Tibial artery (tissue), 4 donors: ENCODE measurements at regions not wholly inside any gene's neighbourhood (a gene's known extent, or its start where the extent isn't known, plus 50 kb on each side); places are given as distances from the start of the nearest gene placed in this dataset.

ENCODE experiments used
- DNase-seq, 2 donors: peaks; one replicate each; pipeline ENCODE4 v3.0.0-alpha.2; 2019
- H3K27ac ChIP-seq, 2 donors: fragments of 200-600 bp; sonication (generic) in 1 of 2; 1 replicate in 1 of 2; 2 replicates in 1 of 2; pipeline ENCODE4 v1.5.1; 2018 to 2019; ENCODE audit warnings: mild to moderate bottlenecking in 1 of 2
- H3K27me3 ChIP-seq, 2 donors: fragments of 200-600 bp; sonication (generic) in 1 of 2; one replicate each; pipeline versions ENCODE4 v1.5.1 to v1.6.0; 2016 to 2019
- H3K36me3 ChIP-seq, 3 donors: fragments of 200-600 bp; sonication (generic) in 2 of 3; one replicate each; pipeline ENCODE4 v1.5.1; 2016 to 2019; ENCODE audit warnings: mild to moderate bottlenecking in 2 of 3
- H3K4me1 ChIP-seq, 4 donors: fragments of 200-600 bp; sonication (generic) in 2 of 4; 1 replicate in 3 of 4; 2 replicates in 1 of 4; pipeline ENCODE4 v1.5.1; 2016 to 2019
- H3K4me3 ChIP-seq, 2 donors: fragments of 200-600 bp; sonication (generic) in 1 of 2; 1 replicate in 1 of 2; 2 replicates in 1 of 2; pipeline ENCODE4 v1.5.1; 2018 to 2019; ENCODE audit warnings: mild to moderate bottlenecking in 2 of 2
- H3K9me3 ChIP-seq, 3 donors: fragments of 200-600 bp; sonication (generic) in 1 of 3; one replicate each; pipeline ENCODE4 v1.5.1; 2016 to 2019
- intact Hi-C: fragments of 100-400 bp; cut with DNase I; formaldehyde crosslinking; loops from one replicate; pipeline ENCODE4 v1.15.0; 2023; ENCODE audit warnings: low total_unique reads
- TF ChIP-seq, protein P1 (sequence below), 2 experiments: fragments of 200-600 bp in 1 of 2; fragments of 450-650 bp in 1 of 2; IDR thresholded peaks; one replicate each; pipeline ENCODE4 v1.5.1; 2017 to 2019; ENCODE audit warnings: antibody characterized with exemption in 2 of 2, mild to moderate bottlenecking in 1 of 2, moderate library complexity in 1 of 2

DNA sequence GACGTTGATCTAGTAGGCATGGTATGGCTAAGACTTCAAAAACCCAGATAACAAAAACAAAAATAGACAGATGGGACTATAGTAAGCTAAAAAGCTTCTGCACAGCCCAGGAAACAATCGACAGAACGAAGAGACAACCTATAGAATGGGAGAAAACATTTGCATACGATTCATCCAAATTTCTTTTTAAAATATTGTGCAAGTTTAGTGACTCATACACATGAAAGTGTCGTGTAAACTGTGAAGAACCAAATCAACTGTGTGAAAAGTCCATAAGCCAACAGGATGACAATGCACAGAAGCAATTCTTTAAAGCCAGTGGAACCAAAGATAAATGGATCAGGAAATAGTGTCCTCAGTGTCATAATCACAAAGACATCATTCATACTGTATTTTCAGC lies 671.1 kb downstream of the RNF144A start:
- H3K9me3 ChIP-seq: no peaks in the 10 kb centered on the region
- TF ChIP-seq, protein P1, sequence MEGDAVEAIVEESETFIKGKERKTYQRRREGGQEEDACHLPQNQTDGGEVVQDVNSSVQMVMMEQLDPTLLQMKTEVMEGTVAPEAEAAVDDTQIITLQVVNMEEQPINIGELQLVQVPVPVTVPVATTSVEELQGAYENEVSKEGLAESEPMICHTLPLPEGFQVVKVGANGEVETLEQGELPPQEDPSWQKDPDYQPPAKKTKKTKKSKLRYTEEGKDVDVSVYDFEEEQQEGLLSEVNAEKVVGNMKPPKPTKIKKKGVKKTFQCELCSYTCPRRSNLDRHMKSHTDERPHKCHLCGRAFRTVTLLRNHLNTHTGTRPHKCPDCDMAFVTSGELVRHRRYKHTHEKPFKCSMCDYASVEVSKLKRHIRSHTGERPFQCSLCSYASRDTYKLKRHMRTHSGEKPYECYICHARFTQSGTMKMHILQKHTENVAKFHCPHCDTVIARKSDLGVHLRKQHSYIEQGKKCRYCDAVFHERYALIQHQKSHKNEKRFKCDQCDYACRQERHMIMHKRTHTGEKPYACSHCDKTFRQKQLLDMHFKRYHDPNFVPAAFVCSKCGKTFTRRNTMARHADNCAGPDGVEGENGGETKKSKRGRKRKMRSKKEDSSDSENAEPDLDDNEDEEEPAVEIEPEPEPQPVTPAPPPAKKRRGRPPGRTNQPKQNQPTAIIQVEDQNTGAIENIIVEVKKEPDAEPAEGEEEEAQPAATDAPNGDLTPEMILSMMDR (IDR thresholded peaks at IDR 0.05): no peak
- H3K4me1 ChIP-seq: no peaks in the 10 kb centered on the region
- intact Hi-C loops: no loop called here
- H3K36me3 ChIP-seq: no peaks in the 10 kb centered on the region
- no peak overlapping the region for H3K4me3 ChIP-seq
- DNase-seq: no peak
- no peak overlapping the region for H3K27ac ChIP-seq
- H3K27me3 ChIP-seq: no peaks in the 10 kb centered on the region

DNA sequence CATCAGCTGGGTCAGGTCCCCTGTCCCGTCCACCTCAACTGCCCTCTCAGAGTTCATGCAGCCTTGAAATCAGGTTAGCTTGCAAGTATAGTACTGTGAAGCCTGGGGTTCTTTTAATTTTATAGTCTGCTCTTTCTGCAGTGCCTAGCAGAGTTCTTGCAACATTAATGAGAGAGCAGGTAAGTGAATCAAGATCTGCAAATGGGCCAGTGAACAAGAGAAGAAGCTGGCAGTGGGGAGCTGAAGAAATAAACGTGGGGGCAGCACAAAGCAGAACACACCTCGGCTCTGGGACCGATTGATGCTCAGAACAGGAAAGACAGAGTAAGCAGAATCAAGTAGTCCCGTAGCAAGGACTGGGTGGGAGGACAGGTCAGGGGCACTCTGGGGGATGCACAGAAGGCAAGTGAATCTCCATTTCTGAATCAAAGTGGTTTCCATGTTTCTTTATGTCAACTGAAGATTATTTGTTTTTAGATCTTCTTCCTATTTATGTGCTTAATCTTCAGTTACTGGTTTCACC lies 675.5 kb downstream of the RNF144A start:
- TF ChIP-seq, protein P1 (IDR thresholded peaks at IDR 0.05): no peak
- no peak overlapping the region for H3K4me3 ChIP-seq
- no peak overlapping the region for H3K27ac ChIP-seq
- intact Hi-C loops: no loop called here
- H3K4me1 ChIP-seq: no peaks in the 10 kb centered on the region
- H3K36me3 ChIP-seq: no peaks in the 10 kb centered on the region
- H3K9me3 ChIP-seq: no peaks in the 10 kb centered on the region
- no peaks in the 10 kb centered on the region for H3K27me3 ChIP-seq
- no peak for DNase-seq

DNA sequence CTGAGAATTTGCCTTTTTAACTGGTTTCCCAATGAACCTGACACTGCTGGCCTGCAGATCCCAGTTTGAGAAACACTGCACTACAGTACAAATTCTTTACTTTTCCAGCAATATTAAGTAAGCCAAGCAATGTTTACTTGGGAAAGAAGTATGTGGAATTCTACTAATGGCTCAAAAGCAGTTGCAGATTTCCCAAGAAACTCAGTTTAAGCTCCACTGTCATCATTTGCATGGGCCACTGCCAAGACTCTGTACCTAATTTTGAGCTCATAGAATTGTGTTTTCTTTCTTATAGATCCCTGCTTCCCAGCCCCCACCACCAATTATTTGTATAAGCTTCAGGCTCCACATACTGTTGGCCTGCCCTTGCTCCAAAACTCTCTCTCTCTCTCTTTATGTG lies 676.1 kb downstream of the RNF144A start:
- no peaks in the 10 kb centered on the region for H3K36me3 ChIP-seq
- TF ChIP-seq, protein P1 (IDR thresholded peaks at IDR 0.05): no peak
- H3K27ac ChIP-seq: no peak overlapping the region
- DNase-seq: no peak
- H3K27me3 ChIP-seq: no peaks in the 10 kb centered on the region
- no peak overlapping the region for H3K4me3 ChIP-seq
- intact Hi-C loops: no loop called here
- no peaks in the 10 kb centered on the region for H3K4me1 ChIP-seq
- no peaks in the 10 kb centered on the region for H3K9me3 ChIP-seq

DNA sequence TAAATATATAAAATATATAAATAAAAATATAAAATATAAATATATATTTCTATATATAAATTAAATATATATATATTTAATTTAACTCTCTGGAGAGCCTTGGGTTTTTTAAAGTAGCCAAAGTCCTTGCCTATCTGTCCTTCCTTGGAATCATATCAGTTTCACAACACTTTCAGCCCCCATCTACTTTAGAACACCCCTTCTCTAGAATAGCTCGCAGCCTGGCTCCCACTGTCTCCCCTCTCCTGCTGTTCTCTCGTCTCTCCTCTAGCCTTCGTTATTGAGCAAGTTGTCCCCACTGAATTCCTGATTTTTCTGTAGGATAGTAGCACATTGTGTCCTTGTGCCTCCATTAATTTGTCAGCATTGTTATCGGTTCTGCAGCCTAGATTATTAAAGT lies 677.0 kb downstream of the RNF144A start:
- H3K4me1 ChIP-seq: no peaks in the 10 kb centered on the region
- DNase-seq: no peak
- H3K9me3 ChIP-seq: no peaks in the 10 kb centered on the region
- TF ChIP-seq, protein P1 (IDR thresholded peaks at IDR 0.05): no peak
- no peak overlapping the region for H3K4me3 ChIP-seq
- no peak overlapping the region for H3K27ac ChIP-seq
- no peaks in the 10 kb centered on the region for H3K36me3 ChIP-seq
- H3K27me3 ChIP-seq: no peaks in the 10 kb centered on the region
- intact Hi-C loops: no loop called here

DNA sequence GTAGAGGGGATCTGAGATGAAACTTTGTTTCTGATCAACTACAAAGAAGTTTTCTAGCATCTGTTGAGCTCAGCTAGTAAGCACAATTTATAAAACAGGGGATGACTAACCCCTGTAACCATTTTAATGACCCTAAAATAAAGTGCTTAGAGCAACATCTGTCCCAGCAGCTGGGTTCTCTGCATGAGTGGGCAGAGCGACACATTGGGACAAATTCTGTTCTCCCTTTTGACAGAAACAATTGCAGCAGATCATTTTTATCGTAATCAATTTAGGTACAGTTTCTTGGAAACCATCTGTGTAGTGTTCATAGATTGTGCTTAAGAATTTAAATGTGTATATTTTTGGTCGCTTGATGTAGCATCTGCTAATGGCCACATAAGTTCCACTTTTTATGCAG lies 678.0 kb downstream of the RNF144A start:
- TF ChIP-seq, protein P1 (IDR thresholded peaks at IDR 0.05): no peak
- H3K4me3 ChIP-seq: no peak overlapping the region
- no peaks in the 10 kb centered on the region for H3K9me3 ChIP-seq
- H3K27me3 ChIP-seq: no peaks in the 10 kb centered on the region
- no peaks in the 10 kb centered on the region for H3K4me1 ChIP-seq
- H3K36me3 ChIP-seq: no peaks in the 10 kb centered on the region
- H3K27ac ChIP-seq: no peak overlapping the region
- DNase-seq: no peak
- intact Hi-C loops: no loop called here

DNA sequence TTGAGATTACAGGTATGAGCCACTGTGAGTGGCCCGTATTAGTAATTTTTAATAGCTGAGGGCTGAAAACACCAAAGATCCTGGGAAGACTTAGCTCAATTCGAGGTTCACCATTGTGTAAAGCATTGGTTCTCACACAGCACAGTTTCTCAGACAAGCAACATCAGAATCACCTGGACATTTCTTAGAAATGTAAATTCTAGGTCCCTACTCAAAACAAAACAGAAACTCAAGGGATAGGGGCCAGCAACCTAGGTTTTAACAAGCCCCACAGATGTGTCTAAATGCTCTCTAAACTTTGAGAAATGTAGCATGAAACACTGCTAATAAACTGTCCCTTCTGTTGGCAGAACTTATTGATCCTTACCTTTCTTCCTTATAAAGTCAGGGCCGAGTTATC lies 681.2 kb downstream of the RNF144A start:
- no peaks in the 10 kb centered on the region for H3K4me1 ChIP-seq
- no peak for DNase-seq
- TF ChIP-seq, protein P1 (IDR thresholded peaks at IDR 0.05): no peak
- H3K27me3 ChIP-seq: no peaks in the 10 kb centered on the region
- no peak overlapping the region for H3K4me3 ChIP-seq
- H3K9me3 ChIP-seq: no peaks in the 10 kb centered on the region
- no peak overlapping the region for H3K27ac ChIP-seq
- intact Hi-C loops: no loop called here
- no peaks in the 10 kb centered on the region for H3K36me3 ChIP-seq
